Psoas muscle (tissue), 7 donors: ENCODE measurements at regions not wholly inside any gene's neighbourhood (a gene's known extent, or its start where the extent isn't known, plus 50 kb on each side); places are given as distances from the start of the nearest gene placed in this dataset.

ENCODE experiments used
- ATAC-seq, 4 donors: fragments of 200-7000 bp; cut with Tn5 transposase; one replicate each; pipeline ENCODE4 v1.9.1; 2020; ENCODE audit warnings: moderate library complexity in 3 of 4, mild to moderate bottlenecking in 2 of 4
- DNase-seq, 2 donors: peaks; one replicate each; pipeline ENCODE4 v3.0.0-alpha.2; 2020
- H3K27ac ChIP-seq: fragments of 200-600 bp; one replicate; pipeline ENCODE4 v1.8.0; 2022
- H3K27me3 ChIP-seq, 3 donors: fragments of 200-600 bp in 1 of 3; one replicate each; pipeline versions ENCODE4 v1.6.1 to v1.8.0; 2013 to 2022; ENCODE audit warnings: low read length in 2 of 3, mild to moderate bottlenecking in 2 of 3, moderate library complexity in 1 of 3; ENCODE audit not compliant: insufficient read depth in 3 of 3
- H3K36me3 ChIP-seq, 2 donors: fragments of 200-600 bp in 1 of 2; one replicate each; pipeline versions ENCODE4 v1.6.1 to v1.8.0; 2013 to 2022; ENCODE audit warnings: low read depth in 1 of 2, mild to moderate bottlenecking in 1 of 2, moderate library complexity in 1 of 2; ENCODE audit not compliant: insufficient read depth in 1 of 2
- H3K4me1 ChIP-seq: fragments of 200-600 bp; one replicate; pipeline ENCODE4 v1.8.0; 2022
- H3K4me3 ChIP-seq: fragments of 200-600 bp; one replicate; pipeline ENCODE4 v1.8.0; 2022; ENCODE audit warnings: mild to moderate bottlenecking
- H3K9me3 ChIP-seq: fragments of 200-600 bp; one replicate; pipeline ENCODE4 v1.8.0; 2022
- WGBS, 3 donors: extraction: QIAGEN DNeasy Blood & Tissue Kit; methylation state at CpG; one replicate each; pipeline versions ENCODE4 v1.1.6 to v1.1.7; 2013; 5-methylcytosine and 5-hydroxymethylcytosine counted together
- intact Hi-C, 2 donors: fragments of 100-400 bp; cut with DNase I; formaldehyde crosslinking; loops; one replicate each; pipeline versions ENCODE4 v1.11.0 to v1.14.2; 2022
- TF ChIP-seq, protein P1 (sequence below): fragments of 200-600 bp; IDR thresholded peaks from one replicate; pipeline ENCODE4 v1.8.0; 2022; ENCODE audit warnings: antibody characterized with exemption
- donor health status: healthy with polysubstance abuse.
- donor health status: DM: no; HTN: no; CAD: no; lungs with moderate emphysema.
- donor health status: Bipolar disorder and iron deficiency.
- donor health status: healthy.
- donor health status: DM: yes; HTN: yes; CAD: no.
- donor health status: DM: no; HTN: no; CAD: no.
- donor health status: DM: yes; HTN: yes; CAD: no.

DNA sequence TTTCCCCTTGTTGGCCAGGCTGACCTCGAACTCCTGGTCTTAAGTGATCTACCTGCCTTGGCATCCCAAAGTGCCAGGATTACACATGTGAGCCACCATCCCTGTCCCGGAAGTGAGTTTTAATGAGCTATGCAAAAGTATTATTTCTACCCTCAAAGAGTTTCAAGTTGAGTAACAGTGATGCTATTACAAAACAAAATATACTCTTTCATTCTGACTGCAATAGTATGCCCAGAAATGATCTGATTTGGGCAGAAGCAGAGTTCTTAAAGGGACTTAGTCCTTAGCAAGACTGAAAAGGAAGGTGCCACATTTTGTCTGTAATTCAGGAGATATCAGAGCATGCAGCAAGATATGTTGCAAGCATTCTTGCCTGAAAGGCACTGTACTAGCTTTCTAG is 375.4 kb downstream of the NUF2 start:
- Histone ChIP-seq H3K36me3 (no peaks in the 10 kb centered on the region), H3K4me3 (no peak overlapping the region), H3K9me3 (no peaks in the 10 kb centered on the region), H3K4me1 (no peaks in the 10 kb centered on the region), H3K27ac (no peak overlapping the region), H3K27me3 (no peaks in the 10 kb centered on the region)
- intact Hi-C loops = no loop called here
- WGBS, 3 donors = 43 to 60% (median 60%) methylated on average over 2 of the region's 2 CpGs
- TF ChIP-seq, protein P1, sequence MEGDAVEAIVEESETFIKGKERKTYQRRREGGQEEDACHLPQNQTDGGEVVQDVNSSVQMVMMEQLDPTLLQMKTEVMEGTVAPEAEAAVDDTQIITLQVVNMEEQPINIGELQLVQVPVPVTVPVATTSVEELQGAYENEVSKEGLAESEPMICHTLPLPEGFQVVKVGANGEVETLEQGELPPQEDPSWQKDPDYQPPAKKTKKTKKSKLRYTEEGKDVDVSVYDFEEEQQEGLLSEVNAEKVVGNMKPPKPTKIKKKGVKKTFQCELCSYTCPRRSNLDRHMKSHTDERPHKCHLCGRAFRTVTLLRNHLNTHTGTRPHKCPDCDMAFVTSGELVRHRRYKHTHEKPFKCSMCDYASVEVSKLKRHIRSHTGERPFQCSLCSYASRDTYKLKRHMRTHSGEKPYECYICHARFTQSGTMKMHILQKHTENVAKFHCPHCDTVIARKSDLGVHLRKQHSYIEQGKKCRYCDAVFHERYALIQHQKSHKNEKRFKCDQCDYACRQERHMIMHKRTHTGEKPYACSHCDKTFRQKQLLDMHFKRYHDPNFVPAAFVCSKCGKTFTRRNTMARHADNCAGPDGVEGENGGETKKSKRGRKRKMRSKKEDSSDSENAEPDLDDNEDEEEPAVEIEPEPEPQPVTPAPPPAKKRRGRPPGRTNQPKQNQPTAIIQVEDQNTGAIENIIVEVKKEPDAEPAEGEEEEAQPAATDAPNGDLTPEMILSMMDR = no peak
- ATAC-seq (no peak), DNase-seq (no peak)

DNA sequence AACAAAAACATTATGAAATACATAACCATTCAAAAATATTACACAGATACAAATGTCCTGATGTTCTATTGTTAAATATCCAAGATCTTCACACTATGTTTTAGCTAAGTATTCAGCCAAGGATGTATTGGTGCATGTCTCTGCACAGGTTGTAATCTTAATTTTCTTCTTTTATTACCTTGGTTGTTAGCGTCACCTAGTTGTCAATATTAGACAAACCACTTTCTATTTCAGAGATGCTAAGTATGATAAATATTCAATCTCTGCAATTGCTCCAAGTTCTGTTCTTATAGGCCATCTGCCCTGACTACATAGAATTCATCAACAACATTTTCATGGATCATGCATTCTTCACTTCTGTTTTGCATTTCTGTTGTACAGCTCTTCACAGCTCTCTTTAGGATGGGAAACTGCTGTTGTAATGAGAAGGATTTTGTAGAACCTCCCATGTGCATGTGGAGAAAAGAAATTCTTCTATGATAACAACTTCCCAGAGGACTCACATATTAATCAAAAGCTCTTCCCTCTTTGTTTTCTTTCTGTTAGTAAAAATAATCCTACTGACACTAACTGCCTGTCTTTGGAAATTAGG is 380.1 kb downstream of the NUF2 start:
- 80 to 92% (median 89%) methylated on average over 1 of the region's 1 CpG for WGBS, 3 donors
- TF ChIP-seq, protein P1 = no peak
- no peaks in the 10 kb centered on the region for H3K9me3 ChIP-seq
- intact Hi-C loops = no loop called here
- no peak overlapping the region for H3K27ac ChIP-seq
- peaks cover 0 to 4% (median 0%) of the 10 kb centered on the region in 3 donors for H3K27me3 ChIP-seq
- DNase-seq (no peak), ATAC-seq (no peak)
- no peaks in the 10 kb centered on the region for H3K36me3 ChIP-seq
- no peak overlapping the region for H3K4me3 ChIP-seq
- no peaks in the 10 kb centered on the region for H3K4me1 ChIP-seq

DNA sequence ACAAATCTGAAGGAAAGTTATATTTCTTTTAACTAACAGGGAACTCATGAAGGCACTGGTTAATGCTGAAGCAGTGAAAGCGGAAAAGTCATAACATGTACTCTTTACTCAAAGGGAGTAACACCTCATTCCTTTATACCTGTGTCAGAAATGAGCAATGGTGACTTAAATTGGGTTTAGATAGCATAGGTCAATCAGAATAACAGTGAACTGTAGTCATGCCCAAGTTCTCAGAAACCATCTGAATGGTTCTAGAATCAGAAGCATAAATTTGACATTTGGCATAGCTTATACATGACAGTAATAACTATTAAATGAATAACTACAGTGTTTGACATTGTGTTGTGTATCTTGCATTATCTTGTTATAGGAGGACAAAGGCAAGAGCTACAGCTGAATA is 382.0 kb downstream of the NUF2 start:
- H3K4me1 ChIP-seq = no peaks in the 10 kb centered on the region
- H3K9me3 ChIP-seq = no peaks in the 10 kb centered on the region
- WGBS, 3 donors = 86 to 95% (median 92%) methylated on average over 1 of the region's 1 CpG
- peaks cover 0 to 4% (median 0%) of the 10 kb centered on the region in 3 donors for H3K27me3 ChIP-seq
- intact Hi-C loops = no loop called here
- ATAC-seq = no peak
- H3K27ac ChIP-seq = no peak overlapping the region
- TF ChIP-seq, protein P1 = no peak
- H3K4me3 ChIP-seq = no peak overlapping the region
- H3K36me3 ChIP-seq = no peaks in the 10 kb centered on the region
- DNase-seq = no peak

DNA sequence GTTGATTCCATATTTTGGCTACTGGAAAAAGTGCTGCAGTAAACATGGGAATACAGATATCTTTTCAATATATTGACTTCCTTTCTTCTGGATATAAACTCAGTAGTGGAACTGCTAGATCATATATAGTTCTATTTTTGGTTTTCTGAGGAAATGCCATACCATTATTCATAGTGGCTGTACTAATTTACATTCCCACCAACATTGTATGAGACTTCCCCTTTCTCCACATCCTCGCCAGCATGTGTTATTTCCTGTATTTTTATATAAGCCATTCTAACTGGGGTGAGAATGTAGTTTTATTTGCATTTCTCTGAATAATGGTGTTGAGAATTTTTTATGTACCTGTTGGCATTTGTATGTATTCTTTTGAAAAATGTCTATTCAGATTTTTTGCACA is 385.2 kb downstream of the NUF2 start:
- Histone ChIP-seq H3K27ac (no peak overlapping the region), H3K4me1 (no peaks in the 10 kb centered on the region), H3K36me3 (no peaks in the 10 kb centered on the region), H3K4me3 (no peak overlapping the region), H3K9me3 (no peaks in the 10 kb centered on the region), H3K27me3 (peaks cover 0 to 4% (median 0%) of the 10 kb centered on the region in 3 donors)
- intact Hi-C loops = no loop called here
- 71 to 79% (median 72%) methylated on average over 1 of the region's 1 CpG for WGBS, 3 donors
- TF ChIP-seq, protein P1 = no peak
- ATAC-seq (no peak), DNase-seq (no peak)

DNA sequence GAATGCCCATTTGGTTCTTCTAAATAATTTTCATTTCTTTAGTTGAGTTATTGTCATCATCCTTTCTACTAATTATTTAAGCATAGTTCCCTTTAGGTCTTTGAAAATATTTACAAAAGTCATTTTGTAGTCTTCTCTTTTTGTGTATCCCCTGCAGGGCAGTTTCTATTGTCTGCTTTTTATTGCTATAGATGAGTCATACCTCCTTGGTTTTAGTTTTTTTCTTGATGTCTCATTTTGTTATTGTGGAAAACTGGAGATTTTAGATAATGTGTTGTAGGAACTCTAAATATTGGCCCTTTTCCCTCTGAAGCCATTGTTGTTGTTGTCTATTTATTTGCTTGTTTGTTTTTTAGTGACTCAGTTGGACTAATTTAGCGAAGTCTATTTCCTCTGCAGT is 387.9 kb downstream of the NUF2 start:
- no peak for DNase-seq
- Histone ChIP-seq H3K36me3 (no peaks in the 10 kb centered on the region), H3K9me3 (no peaks in the 10 kb centered on the region), H3K27me3 (no peaks in the 10 kb centered on the region), H3K27ac (no peak overlapping the region), H3K4me1 (no peaks in the 10 kb centered on the region), H3K4me3 (no peak overlapping the region)
- ATAC-seq = no peak
- WGBS, 3 donors = 85 to 89% (median 88%) methylated on average over 1 of the region's 1 CpG
- intact Hi-C loops = no loop called here
- TF ChIP-seq, protein P1 = no peak
